Dendritic cell treated with granulocyte-macrophage colony-stimulating factor and Interleukin-4, amounts not matched to agents 40 ng/mL and 50 ng/mL, for 4 days (primary cell): ENCODE measurements at regions not wholly inside any gene's neighbourhood (a gene's known extent, or its start where the extent isn't known, plus 50 kb on each side); places are given as distances from the start of the nearest gene placed in this dataset.
"Not testable (repeated sequence)": the region's sequence is repeated elsewhere in the genome, so short reads cannot be mapped to it uniquely, and the experiment has no call there.

Experiments used
- H3K27ac Mint-ChIP-seq: one replicate; pipeline ENCODE4 v1.8.0; 2022; ENCODE audit warnings: mild to moderate bottlenecking, mixed read lengths
- H3K27me3 Mint-ChIP-seq: one replicate; pipeline ENCODE4 v1.8.0; 2022; ENCODE audit warnings: mild to moderate bottlenecking, mixed read lengths
- H3K36me3 Mint-ChIP-seq: one replicate; pipeline ENCODE4 v1.8.0; 2022; ENCODE audit warnings: low read depth, mixed read lengths
- H3K4me1 Mint-ChIP-seq: one replicate; pipeline ENCODE4 v1.8.0; 2022; ENCODE audit warnings: low read depth, mixed read lengths
- H3K4me3 Mint-ChIP-seq: one replicate; pipeline ENCODE4 v1.8.0; 2022; ENCODE audit warnings: mild to moderate bottlenecking, moderate library complexity, mixed read lengths
- H3K9me3 Mint-ChIP-seq: one replicate; pipeline ENCODE4 v1.8.0; 2022; ENCODE audit warnings: mixed read lengths
- intact Hi-C: fragments of 100-400 bp; cut with micrococcal nuclease; formaldehyde crosslinking; loops from one replicate; pipeline ENCODE4 v1.15.0; 2022

- Mint-ChIP-seq H3K4me3 (no peak overlapping the region), H3K9me3 (no peaks in the 10 kb centered on the region), H3K27ac (no peak overlapping the region), H3K36me3 (no peaks in the 10 kb centered on the region), H3K4me1 (no peaks in the 10 kb centered on the region), H3K27me3 (peaks cover 65% of the 10 kb centered on the region)
- intact Hi-C loops = no loop called here
Measured at GRCh38 chr20:22966787-22967464, 68.2 kb upstream of the SSTR4 start.

DNA sequence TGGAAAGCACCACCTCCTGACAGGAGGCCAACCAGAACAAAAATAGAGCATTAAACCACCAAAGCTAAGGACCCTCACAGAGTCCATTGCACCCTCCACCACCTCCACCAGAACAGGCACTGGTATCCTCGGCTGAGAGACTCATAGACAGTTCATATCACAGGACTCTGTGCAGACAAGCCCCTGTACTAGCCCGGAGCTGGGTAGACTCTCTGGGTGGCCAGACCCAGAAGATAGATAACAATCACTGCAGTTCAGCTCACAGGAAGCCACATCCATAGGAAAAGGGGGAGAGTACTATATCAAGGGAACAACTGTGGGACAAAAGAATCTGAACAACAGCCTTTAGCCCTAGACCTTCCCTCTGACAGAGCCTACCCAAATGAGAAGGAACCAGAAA, 67.4 kb upstream of the SSTR4 start:
- H3K36me3 Mint-ChIP-seq, intact Hi-C loops: not testable (repeated sequence)
- H3K27me3 Mint-ChIP-seq = peaks cover 67% of the 10 kb centered on the region

GRCh38 chr20:22969031-22969430, 66.1 kb upstream of the SSTR4 start:
- H3K4me3 Mint-ChIP-seq, H3K27ac Mint-ChIP-seq, H3K9me3 Mint-ChIP-seq, intact Hi-C loops, H3K36me3 Mint-ChIP-seq, H3K4me1 Mint-ChIP-seq: not testable (repeated sequence)
- peaks cover 73% of the 10 kb centered on the region for H3K27me3 Mint-ChIP-seq

More for the DNA sequence above, 67.4 kb upstream of the SSTR4 start:
- not testable (repeated sequence) for H3K27ac Mint-ChIP-seq, H3K9me3 Mint-ChIP-seq, H3K4me3 Mint-ChIP-seq, H3K4me1 Mint-ChIP-seq

- not testable (repeated sequence) for H3K4me3 Mint-ChIP-seq, H3K36me3 Mint-ChIP-seq, H3K9me3 Mint-ChIP-seq, H3K4me1 Mint-ChIP-seq, H3K27ac Mint-ChIP-seq
- H3K27me3 Mint-ChIP-seq = peaks cover 83% of the 10 kb centered on the region
- intact Hi-C loops = loop anchor here (10.0 kb wide), 1 partner anchor 116 kb away; no protein-coding TSS in a partner anchor
Measured at GRCh38 chr20:22971077-22971476, 64.0 kb upstream of the SSTR4 start.

GRCh38 chr20:22974354-22974753, 60.8 kb upstream of the SSTR4 start:
- no peak overlapping the region for H3K4me3 Mint-ChIP-seq
- intact Hi-C loops = loop anchor here (10.0 kb wide), 1 partner anchor 120 kb away; no protein-coding TSS in a partner anchor
- no peaks in the 10 kb centered on the region for H3K36me3 Mint-ChIP-seq
- no peak overlapping the region for H3K27ac Mint-ChIP-seq
- H3K9me3 Mint-ChIP-seq = no peaks in the 10 kb centered on the region
- peaks cover 76% of the 10 kb centered on the region for H3K27me3 Mint-ChIP-seq
- no peaks in the 10 kb centered on the region for H3K4me1 Mint-ChIP-seq

DNA sequence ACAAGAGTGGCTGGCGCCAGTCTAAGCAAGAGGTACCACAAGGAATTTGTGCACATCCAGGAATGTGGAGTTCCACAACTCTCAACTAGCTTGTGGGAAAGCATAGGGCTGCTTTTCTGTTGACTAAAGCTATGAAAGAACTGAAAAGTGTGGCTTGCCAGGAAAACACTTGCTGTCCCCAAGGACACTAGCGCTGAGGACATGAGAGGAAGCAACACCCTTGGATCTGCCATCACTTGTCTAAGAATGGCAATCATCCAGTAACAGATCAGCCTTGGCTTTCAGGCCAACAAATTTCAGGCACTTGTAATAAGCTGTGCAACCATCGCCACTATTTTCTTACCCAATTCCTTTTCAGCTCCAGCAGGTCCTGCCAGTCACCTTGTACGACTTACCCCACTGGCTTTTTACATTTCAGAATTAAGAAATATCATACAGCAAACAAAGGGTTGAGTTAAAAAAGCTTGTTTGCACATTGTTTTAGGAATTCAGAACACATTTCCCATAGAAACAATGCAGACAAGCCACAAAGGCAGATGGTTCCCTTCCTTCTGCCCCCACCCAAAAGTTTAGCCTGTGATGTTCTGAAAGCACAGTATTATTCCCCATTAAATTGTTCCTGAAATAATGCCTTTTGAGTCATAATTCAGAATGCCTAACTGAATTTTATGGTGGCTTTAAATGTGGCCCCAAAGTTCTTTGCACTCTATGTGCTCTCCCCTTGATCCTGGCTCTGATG, 57.9 kb upstream of the SSTR4 start:
- Mint-ChIP-seq H3K4me1 (no peaks in the 10 kb centered on the region), H3K36me3 (no peaks in the 10 kb centered on the region), H3K27me3 (peaks cover 85% of the 10 kb centered on the region), H3K9me3 (peaks cover 3% of the 10 kb centered on the region), H3K27ac (no peak overlapping the region), H3K4me3 (no peak overlapping the region)
- intact Hi-C loops = loop anchor here (5.0 to 10.0 kb wide), 2 partner anchors 122 to 285 kb away; no protein-coding TSS in a partner anchor

DNA sequence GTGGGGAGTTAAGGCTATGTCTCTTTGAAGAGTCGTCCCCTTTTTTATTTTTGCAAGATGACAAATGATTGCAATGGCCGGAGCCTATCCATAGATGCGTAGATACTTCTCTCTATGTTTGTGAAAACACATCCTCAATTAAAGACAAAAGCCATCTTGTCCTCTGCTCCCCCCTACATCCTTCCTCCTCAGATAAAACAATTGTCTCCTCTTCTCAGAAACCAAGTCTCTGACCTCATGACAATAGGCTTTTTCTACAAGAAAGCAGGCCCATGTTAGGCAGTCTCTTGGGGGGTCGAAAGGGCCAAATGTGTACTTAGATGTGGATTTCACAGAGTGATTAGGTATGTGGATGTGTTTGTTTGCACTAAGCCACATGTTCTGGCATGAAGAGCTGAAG, 51.1 kb upstream of the SSTR4 start:
- Mint-ChIP-seq H3K27me3 (peaks cover 68% of the 10 kb centered on the region), H3K4me1 (peaks cover 25% of the 10 kb centered on the region), H3K36me3 (no peaks in the 10 kb centered on the region), H3K4me3 (no peak overlapping the region), H3K27ac (no peak overlapping the region), H3K9me3 (peaks cover 9% of the 10 kb centered on the region)
- intact Hi-C loops = no loop called here

DNA sequence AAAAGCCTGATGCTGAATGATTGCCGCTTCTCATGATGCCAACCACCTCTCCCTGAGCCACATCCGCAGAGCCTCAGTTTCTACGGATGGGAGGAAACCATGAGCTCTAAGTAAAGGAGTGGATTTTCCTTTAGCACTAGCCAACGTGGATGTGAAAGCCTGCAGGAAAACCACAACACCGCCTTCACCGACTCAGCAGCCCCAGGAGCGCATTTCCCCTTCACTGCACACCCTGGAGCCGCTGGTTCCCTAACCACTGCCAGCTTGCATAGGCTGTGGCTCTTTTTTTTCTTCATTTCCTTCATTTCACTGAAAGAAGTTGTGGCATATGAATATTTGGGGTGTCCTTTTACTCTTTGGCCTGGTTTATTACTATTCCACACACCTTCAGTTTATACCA, 50.5 kb upstream of the SSTR4 start:
- Mint-ChIP-seq H3K27ac (no peak overlapping the region), H3K27me3 (peaks cover 62% of the 10 kb centered on the region), H3K4me1 (peaks cover 30% of the 10 kb centered on the region), H3K36me3 (no peaks in the 10 kb centered on the region), H3K9me3 (peaks cover 9% of the 10 kb centered on the region), H3K4me3 (no peak overlapping the region)
- intact Hi-C loops = loop anchor here (5.0 kb wide), 1 partner anchor 43 kb away; no protein-coding TSS in a partner anchor

DNA sequence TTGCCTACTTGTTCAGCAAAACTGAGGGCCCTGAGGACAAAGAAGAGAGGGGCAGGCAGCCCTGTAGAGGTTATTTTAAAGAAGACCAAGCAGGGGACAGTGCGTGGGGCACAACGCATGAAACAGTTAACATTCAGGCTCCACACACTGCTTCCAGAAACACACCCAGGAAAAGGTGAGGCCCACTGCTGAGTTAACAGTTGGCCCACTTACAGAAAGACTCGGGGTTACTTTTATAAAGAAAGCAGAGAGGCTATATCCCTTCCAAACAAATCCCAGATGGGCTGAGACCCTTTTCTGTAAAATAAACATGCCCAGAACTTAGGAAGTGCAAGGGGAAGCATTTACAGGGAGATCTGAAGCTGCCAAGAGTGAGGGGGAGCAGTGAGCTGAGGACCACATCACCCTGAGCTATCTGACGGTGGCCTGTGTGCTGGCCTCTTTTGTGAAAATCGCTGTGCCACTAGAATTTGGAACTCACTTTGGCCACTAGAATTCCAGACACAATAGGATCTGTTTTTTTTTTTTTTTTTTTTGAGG, 49.8 kb upstream of the SSTR4 start:
- peaks cover 34% of the 10 kb centered on the region for H3K4me1 Mint-ChIP-seq
- H3K27me3 Mint-ChIP-seq = peaks cover 58% of the 10 kb centered on the region
- no peak overlapping the region for H3K27ac Mint-ChIP-seq
- H3K4me3 Mint-ChIP-seq = no peak overlapping the region
- intact Hi-C loops = loop anchor here (5.0 kb wide), 1 partner anchor 42 kb away; no protein-coding TSS in a partner anchor
- H3K36me3 Mint-ChIP-seq = no peaks in the 10 kb centered on the region
- H3K9me3 Mint-ChIP-seq = peaks cover 9% of the 10 kb centered on the region
